PC-9 (cell line): ENCODE measurements at regions not wholly inside any gene's neighbourhood (a gene's known extent, or its start where the extent isn't known, plus 50 kb on each side); places are given as distances from the start of the nearest gene placed in this dataset.

Experiments
- BruUV-seq: library from RNA; stranded (reverse); fragments of 400-500 nt; replicated peaks from 2 replicates; lab custom pipeline; 2021; lab: Mats Ljungman, UMichigan
- CTCF ChIA-PET: fragments of 300-600 bp; sonication (Branson Sonifier 250); formaldehyde crosslinking; loops from one replicate; lab custom pipeline; 2022; ENCODE audit warnings: antibody characterized with exemption; lab: Charles Lee
- POLR2A ChIA-PET: fragments of 300-600 bp; sonication (Branson Sonifier 250); formaldehyde crosslinking; loops from one replicate; lab custom pipeline; 2022; ENCODE audit warnings: antibody characterized with exemption; ENCODE audit not compliant: unreplicated experiment; lab: Charles Lee
- DNase-seq, 2 experiments: peaks; one replicate each; pipeline versions ENCODE4 v3.0.0 to v3.0.0-alpha.2; 2015 to 2022; ENCODE audit warnings: mixed read lengths in 1 of 2
- H2AFZ ChIP-seq: fragments of 200-600 bp; sonication (generic); 2 replicates; pipeline ENCODE4 v1.8.1; 2017; ENCODE audit warnings: antibody characterized with exemption
- H3F3A ChIP-seq: fragments of 200-600 bp; sonication (generic); 2 replicates; pipeline ENCODE4 v1.8.1; 2017; ENCODE audit warnings: antibody characterized with exemption, mild to moderate bottlenecking, low read depth; ENCODE audit not compliant: insufficient read depth
- H3K27ac ChIP-seq: fragments of 200-600 bp; sonication (generic); 2 replicates; pipeline ENCODE4 v1.6.1; 2016; ENCODE audit warnings: mixed run types
- H3K27me3 ChIP-seq: fragments of 200-600 bp; sonication (generic); 2 replicates; pipeline ENCODE4 v1.6.1; 2016; ENCODE audit warnings: low read depth, mixed run types; ENCODE audit not compliant: insufficient read depth
- H3K36me3 ChIP-seq: fragments of 200-600 bp; sonication (generic); 2 replicates; pipeline ENCODE4 v1.6.1; 2016; ENCODE audit warnings: low read depth, mixed run types
- H3K4me1 ChIP-seq: fragments of 200-600 bp; sonication (generic); replicated peaks from 2 replicates; pipeline ENCODE4 v1.6.1; 2016; ENCODE audit warnings: mixed run types; ENCODE audit not compliant: insufficient read depth
- H3K4me2 ChIP-seq: fragments of 200-600 bp; sonication (generic); 2 replicates; pipeline ENCODE4 v1.6.1; 2017; ENCODE audit warnings: mixed run types
- H3K4me3 ChIP-seq: fragments of 200-600 bp; sonication (generic); 2 replicates; pipeline ENCODE4 v1.6.1; 2016; ENCODE audit warnings: mixed run types
- H3K79me2 ChIP-seq: fragments of 200-600 bp; sonication (generic); 2 replicates; pipeline ENCODE4 v1.6.1; 2017; ENCODE audit warnings: low read depth, mixed run types
- H3K9me2 ChIP-seq: fragments of 200-600 bp; sonication (generic); 2 replicates; pipeline ENCODE4 v1.8.1; 2017; ENCODE audit warnings: mild to moderate bottlenecking; ENCODE audit not compliant: insufficient read depth
- H3K9me3 ChIP-seq: fragments of 200-600 bp; sonication (generic); 2 replicates; pipeline ENCODE4 v1.8.1; 2016; ENCODE audit warnings: low read depth; ENCODE audit not compliant: insufficient read depth
- H4K20me1 ChIP-seq: fragments of 200-600 bp; sonication (generic); 2 replicates; pipeline ENCODE4 v1.8.1; 2017; ENCODE audit not compliant: insufficient read depth
- CTCF ChIP-seq: fragments of 200-600 bp; sonication (generic); conservative IDR thresholded peaks from 2 replicates; pipeline ENCODE4 v1.6.1; 2017; ENCODE audit warnings: mixed run types, antibody characterized with exemption, mild to moderate bottlenecking, moderate library complexity
- EZH2 ChIP-seq: fragments of 200-600 bp; sonication (generic); IDR thresholded peaks from 2 replicates; pipeline ENCODE4 v1.8.0; 2017; ENCODE audit warnings: antibody characterized with exemption, low read depth
- intact Hi-C: fragments of 100-400 bp; cut with micrococcal nuclease; formaldehyde crosslinking; loops from one replicate; pipeline ENCODE4 v1.10.0; 2022; ENCODE audit not compliant: unreplicated experiment

GRCh38 chr15:92705764-92706163 lies 50.2 kb upstream of the FAM174B start:
- Histone ChIP-seq H3F3A (no peaks in the 10 kb centered on the region), H3K9me2 (no peaks in the 10 kb centered on the region), H3K27ac (no peak overlapping the region), H3K36me3 (no peaks in the 10 kb centered on the region), H3K4me2 (no peak overlapping the region), H3K27me3 (no peaks in the 10 kb centered on the region), H3K4me1 (0 out of 2 replicates have a peak, but pooled peaks cover 10% of the 10 kb centered on the region), H3K4me3 (no peak overlapping the region), H3K9me3 (no peaks in the 10 kb centered on the region), H2AFZ (no peak overlapping the region), H3K79me2 (no peaks in the 10 kb centered on the region), H4K20me1 (no peaks in the 10 kb centered on the region)
- ChIA-PET POLR2A (no interaction called here), CTCF (no interaction called here)
- no peak for DNase-seq
- BruUV-seq: no TSS peak
- intact Hi-C loops: no loop called here
- no peak for TF ChIP-seq EZH2
- no peak for TF ChIP-seq CTCF

- no peaks in the 10 kb centered on the region for H3K27me3 ChIP-seq
- H3K9me3 ChIP-seq: no peaks in the 10 kb centered on the region
- H3K9me2 ChIP-seq: no peaks in the 10 kb centered on the region
- no peaks in the 10 kb centered on the region for H4K20me1 ChIP-seq
- ChIA-PET POLR2A (no interaction called here), CTCF (no interaction called here)
- H3K36me3 ChIP-seq: no peaks in the 10 kb centered on the region
- H3K27ac ChIP-seq: no peak overlapping the region
- BruUV-seq: no TSS peak
- TF ChIP-seq EZH2: no peak
- TF ChIP-seq CTCF: no peak
- H3K4me1 ChIP-seq: 0 out of 2 replicates have a peak, but pooled peaks cover 10% of the 10 kb centered on the region
- H3K4me3 ChIP-seq: no peak overlapping the region
- H3K79me2 ChIP-seq: no peaks in the 10 kb centered on the region
- no peaks in the 10 kb centered on the region for H3F3A ChIP-seq
- DNase-seq: no peak
- H2AFZ ChIP-seq: no peak overlapping the region
- intact Hi-C loops: no loop called here
- H3K4me2 ChIP-seq: no peak overlapping the region
Measured at GRCh38 chr15:92706201-92706600, 50.6 kb upstream of the FAM174B start.

GRCh38 chr15:92707880-92708551 lies 52.4 kb upstream of the FAM174B start:
- intact Hi-C loops: no loop called here
- POLR2A ChIA-PET: no interaction called here

More at GRCh38 chr15:92707880-92708551, 52.4 kb upstream of the FAM174B start:
- Histone ChIP-seq H3K27ac (no peak overlapping the region), H3K27me3 (no peaks in the 10 kb centered on the region), H3K36me3 (no peaks in the 10 kb centered on the region), H3K79me2 (no peaks in the 10 kb centered on the region), H2AFZ (no peak overlapping the region), H3K4me1 (0 out of 2 replicates have a peak, but pooled peaks cover 10% of the 10 kb centered on the region), H3K9me2 (no peaks in the 10 kb centered on the region), H3K9me3 (no peaks in the 10 kb centered on the region), H3F3A (no peaks in the 10 kb centered on the region; the same call in 1 of the 2 replicates), H4K20me1 (no peaks in the 10 kb centered on the region), H3K4me3 (no peak overlapping the region), H3K4me2 (no peak overlapping the region)
- CTCF ChIA-PET: no interaction called here
- TF ChIP-seq EZH2 (no peak), CTCF (no peak)
- BruUV-seq: no TSS peak
- no peak for DNase-seq
